SK-N-SH (cell line): ENCODE measurements at regions not wholly inside any gene's neighbourhood (a gene's known extent, or its start where the extent isn't known, plus 50 kb on each side); places are given as distances from the start of the nearest gene placed in this dataset.

Experiments used
- CTCF ChIA-PET: fragments of 300-600, 350-600 bp; formaldehyde crosslinking; extraction: SDS; loops from one replicate; lab custom pipeline; 2021; lab: Yijun Ruan, JAX
- POLR2A ChIA-PET: fragments of 350-600 bp; sonication (Branson Sonifier 250); formaldehyde crosslinking; extraction: SDS; loops from one replicate; lab custom pipeline; 2020; ENCODE audit warnings: antibody characterized with exemption, inconsistent platforms; lab: Yijun Ruan, JAX
- DNase-seq: peaks from one replicate; pipeline ENCODE4 v3.0.0; 2012
- H2AFZ ChIP-seq: fragments of 200-600 bp; sonication (generic); 2 replicates; pipeline ENCODE4 v1.8.1; 2016; ENCODE audit warnings: antibody characterized with exemption, mild to moderate bottlenecking, low read depth
- H3F3A ChIP-seq: fragments of 200-600 bp; sonication (generic); replicated peaks from 2 replicates; pipeline ENCODE3; 2016; ENCODE audit warnings: antibody characterized with exemption, mild to moderate bottlenecking; ENCODE audit not compliant: insufficient read depth
- H3K27ac ChIP-seq, 2 experiments: fragments of 200-500 bp in 1 of 2; fragments of 200-600 bp in 1 of 2; sonication (Bioruptor generic) in 1 of 2; sonication (generic), shearing (Covaris generic) in 1 of 2; 2 replicates each; pipeline versions ENCODE4 v1.5.1 to v1.6.1; 2014 to 2016; ENCODE audit warnings: low read depth in 2 of 2, inconsistent platforms in 1 of 2, low read length in 1 of 2, mild to moderate bottlenecking in 1 of 2, mixed read lengths in 1 of 2
- H3K27me3 ChIP-seq: fragments of 200-600 bp; sonication (generic), shearing (Covaris generic); 2 replicates; pipeline ENCODE4 v1.6.1; 2016; ENCODE audit warnings: mixed run types; ENCODE audit not compliant: insufficient read depth
- H3K36me3 ChIP-seq, 2 experiments: fragments of 200-500 bp in 1 of 2; fragments of 200-600 bp in 1 of 2; sonication (Bioruptor generic) in 1 of 2; sonication (generic) in 1 of 2; replicated peaks in 1 of 2; 2 replicates each; pipeline versions ENCODE3 to v1.5.1; 2014 to 2016; ENCODE audit warnings: low read length in 1 of 2, mild to moderate bottlenecking in 1 of 2; ENCODE audit not compliant: insufficient read depth in 2 of 2, control insufficient read depth in 1 of 2
- H3K4me1 ChIP-seq, 2 experiments: fragments of 200-500 bp in 1 of 2; fragments of 200-600 bp in 1 of 2; sonication (Bioruptor generic) in 1 of 2; sonication (generic), shearing (Covaris generic) in 1 of 2; 2 replicates each; pipeline versions ENCODE4 v1.5.1 to v1.6.1; 2014 to 2016; ENCODE audit warnings: low read depth in 1 of 2, low read length in 1 of 2, mixed run types in 1 of 2; ENCODE audit not compliant: insufficient read depth in 2 of 2, control insufficient read depth in 1 of 2
- H3K4me2 ChIP-seq: fragments of 200-600 bp; sonication (generic), shearing (Covaris generic); 2 replicates; pipeline ENCODE4 v1.6.1; 2017; ENCODE audit warnings: mixed run types
- H3K4me3 ChIP-seq, 2 experiments: fragments of 200-500 bp in 1 of 2; fragments of 200-600 bp in 1 of 2; sonication (Bioruptor generic) in 1 of 2; sonication (generic), shearing (Covaris generic) in 1 of 2; 2 replicates each; pipeline versions ENCODE4 v1.5.1 to v1.8.1; 2014 to 2016; ENCODE audit warnings: low read depth in 2 of 2, inconsistent platforms in 1 of 2, low read length in 1 of 2, mild to moderate bottlenecking in 1 of 2, mixed read lengths in 1 of 2, moderate library complexity in 1 of 2
- H3K79me2 ChIP-seq: fragments of 200-600 bp; sonication (generic); 2 replicates; pipeline ENCODE4 v1.8.1; 2017; ENCODE audit warnings: mild to moderate bottlenecking; ENCODE audit not compliant: insufficient read depth
- H3K9ac ChIP-seq: fragments of 200-600 bp; sonication (generic); 2 replicates; pipeline ENCODE4 v1.6.1; 2017; ENCODE audit warnings: mixed run types
- H3K9me2 ChIP-seq: fragments of 200-600 bp; sonication (generic); 2 replicates; pipeline ENCODE4 v1.6.1; 2017; ENCODE audit warnings: mixed run types
- H3K9me3 ChIP-seq: fragments of 200-600 bp; sonication (generic); 2 replicates; pipeline ENCODE4 v1.6.1; 2017; ENCODE audit warnings: mixed run types, mild to moderate bottlenecking, moderate library complexity
- H4K20me1 ChIP-seq: fragments of 200-600 bp; sonication (generic); 2 replicates; pipeline ENCODE4 v1.6.1; 2017; ENCODE audit warnings: mild to moderate bottlenecking, mixed run types; ENCODE audit not compliant: insufficient read depth
- CTCF ChIP-seq: fragments of 200-600 bp; sonication (generic); IDR thresholded peaks from 2 replicates; pipeline ENCODE4 v1.6.1; 2017; ENCODE audit warnings: antibody characterized with exemption, mild to moderate bottlenecking, moderate library complexity
- ELF1 ChIP-seq: IDR thresholded peaks from 2 replicates; pipeline ENCODE4 v1.4.0; 2012
- EP300 ChIP-seq, 2 experiments: IDR thresholded peaks; 2 replicates each; pipeline versions ENCODE4 v1.4.0 to v1.6.1; 2012; ENCODE audit warnings: borderline replicate concordance in 1 of 2, low read depth in 1 of 2, low read length in 1 of 2
- FOSL2 ChIP-seq: IDR thresholded peaks from 2 replicates; pipeline ENCODE4 v1.4.0; 2012; ENCODE audit warnings: low read depth, mild to moderate bottlenecking, moderate library complexity, borderline replicate concordance
- FOXJ3 ChIP-seq: sonication (generic); formaldehyde crosslinking; IDR thresholded peaks from 2 replicates; pipeline ENCODE4 v1.5.1; 2020; ENCODE audit warnings: mild to moderate bottlenecking, missing genetic modification reagents
- FOXM1 ChIP-seq: IDR thresholded peaks from 2 replicates; pipeline ENCODE4 v1.4.0; 2012; ENCODE audit warnings: low read depth, mild to moderate bottlenecking
- GATA2 ChIP-seq: sonication (generic); formaldehyde crosslinking; IDR thresholded peaks from 2 replicates; pipeline ENCODE4 v1.5.0; 2020; ENCODE audit warnings: mild to moderate bottlenecking, missing genetic modification reagents
- IRF3 ChIP-seq: fragments of 150-350 bp; IDR thresholded peaks from 2 replicates; pipeline ENCODE4 v1.6.1; 2016; ENCODE audit warnings: mild to moderate bottlenecking, low read depth, low read length
- MEF2A ChIP-seq: IDR thresholded peaks from 2 replicates; pipeline ENCODE4 v1.4.0; 2012; ENCODE audit warnings: low read depth, borderline replicate concordance
- MXI1 ChIP-seq: IDR thresholded peaks from 2 replicates; pipeline ENCODE4 v1.6.1; 2012; ENCODE audit warnings: mild to moderate bottlenecking, low read depth, low read length, improper control_type of control experiment
- NRF1 ChIP-seq: IDR thresholded peaks from 2 replicates; pipeline ENCODE4 v1.6.1; 2012; ENCODE audit warnings: low read depth, mild to moderate bottlenecking, low read length
- POLR2AphosphoS5 ChIP-seq: IDR thresholded peaks from 2 replicates; pipeline ENCODE4 v1.6.1; 2012; ENCODE audit warnings: low read depth, low read length
- RAD21 ChIP-seq: IDR thresholded peaks from 2 replicates; pipeline ENCODE4 v1.6.1; 2012; ENCODE audit warnings: mild to moderate bottlenecking, low read length
- RXRA ChIP-seq: IDR thresholded peaks from 2 replicates; pipeline ENCODE4 v1.4.0; 2012; ENCODE audit warnings: low read depth, mild to moderate bottlenecking, borderline replicate concordance
- SMC3 ChIP-seq: IDR thresholded peaks from 2 replicates; pipeline ENCODE4 v1.6.1; 2012; ENCODE audit warnings: low read depth, low read length, improper control_type of control experiment
- TAF1 ChIP-seq: IDR thresholded peaks from 2 replicates; pipeline ENCODE4 v1.6.1; 2012; ENCODE audit warnings: low read depth, mild to moderate bottlenecking, low read length, moderate library complexity, borderline replicate concordance
- TEAD4 ChIP-seq: IDR thresholded peaks from 2 replicates; pipeline ENCODE4 v1.4.0; 2012; ENCODE audit warnings: mild to moderate bottlenecking, borderline replicate concordance; ENCODE audit not compliant: insufficient read depth
- YY1 ChIP-seq: IDR thresholded peaks from 2 replicates; pipeline ENCODE4 v1.4.0; 2012; ENCODE audit warnings: low read depth, mild to moderate bottlenecking
- WGBS: methylation state at CpG from one replicate; pipeline ENCODE4 v1.1.6; 2017; ENCODE audit warnings: low lambda C conversion rate; 5-methylcytosine and 5-hydroxymethylcytosine counted together
- TF ChIP-seq, protein P1 (sequence below): IDR thresholded peaks from 2 replicates; pipeline ENCODE4 v1.4.0; 2012; ENCODE audit warnings: low read depth, borderline replicate concordance

- H3K4me2 ChIP-seq = no peak overlapping the region
- CTCF ChIA-PET = no interaction called here
- H3K9ac ChIP-seq = no peak overlapping the region
- H3F3A ChIP-seq = no peaks in the 10 kb centered on the region
- WGBS = 54% methylated on average over 2 of the region's 2 CpGs
- POLR2A ChIA-PET = no interaction called here
- DNase-seq = no peak
- no peaks in the 10 kb centered on the region for H3K9me2 ChIP-seq
- no peaks in the 10 kb centered on the region for H4K20me1 ChIP-seq
- no peaks in the 10 kb centered on the region for H3K9me3 ChIP-seq
- no peak overlapping the region for H2AFZ ChIP-seq
- H3K36me3 ChIP-seq = no peaks in the 10 kb centered on the region
- H3K27ac ChIP-seq = no peak overlapping the region
- peaks cover 0 to 12% of the 10 kb centered on the region in 2 experiments; a peak in 2 of 4 replicates for H3K4me1 ChIP-seq
- H3K79me2 ChIP-seq = no peaks in the 10 kb centered on the region
- TF ChIP-seq TAF1 (no peak), MXI1 (no peak), FOSL2 (no peak), POLR2AphosphoS5 (no peak), ELF1 (no peak), RXRA (no peak), CTCF (no peak), FOXJ3 (no peak), EP300 (IDR thresholded peaks at IDR 0.05; ENCODE audit: borderline replicate concordance in 1 of 2, low read depth in 1 of 2, low read length in 1 of 2) (no peak), RAD21 (no peak), NRF1 (no peak), TEAD4 (no peak), MEF2A (no peak), FOXM1 (no peak), IRF3 (no peak), YY1 (no peak)
- no peaks in the 10 kb centered on the region for H3K27me3 ChIP-seq
- H3K4me3 ChIP-seq = no peak overlapping the region
Measured at GRCh38 chr1:82593561-82593960, 792.8 kb downstream of the ADGRL2 start.

GRCh38 chr1:82589588-82589987 is 788.9 kb downstream of the ADGRL2 start:
- no peak overlapping the region for H2AFZ ChIP-seq
- WGBS = 81% methylated on average over 5 of the region's 5 CpGs
- no peaks in the 10 kb centered on the region for H3K9me3 ChIP-seq
- no peaks in the 10 kb centered on the region for H3K36me3 ChIP-seq
- H3K4me3 ChIP-seq = no peak overlapping the region
- no peak overlapping the region for H3K9ac ChIP-seq
- H3K79me2 ChIP-seq = no peaks in the 10 kb centered on the region
- no peaks in the 10 kb centered on the region for H3F3A ChIP-seq
- no peak for DNase-seq
- CTCF ChIA-PET = no interaction called here
- H3K4me1 ChIP-seq = no peaks in the 10 kb centered on the region; a peak in 1 of 4 replicates
- no peaks in the 10 kb centered on the region for H4K20me1 ChIP-seq
- H3K4me2 ChIP-seq = no peak overlapping the region
- no peaks in the 10 kb centered on the region for H3K9me2 ChIP-seq
- no peak overlapping the region for H3K27ac ChIP-seq
- TF ChIP-seq, protein P1, sequence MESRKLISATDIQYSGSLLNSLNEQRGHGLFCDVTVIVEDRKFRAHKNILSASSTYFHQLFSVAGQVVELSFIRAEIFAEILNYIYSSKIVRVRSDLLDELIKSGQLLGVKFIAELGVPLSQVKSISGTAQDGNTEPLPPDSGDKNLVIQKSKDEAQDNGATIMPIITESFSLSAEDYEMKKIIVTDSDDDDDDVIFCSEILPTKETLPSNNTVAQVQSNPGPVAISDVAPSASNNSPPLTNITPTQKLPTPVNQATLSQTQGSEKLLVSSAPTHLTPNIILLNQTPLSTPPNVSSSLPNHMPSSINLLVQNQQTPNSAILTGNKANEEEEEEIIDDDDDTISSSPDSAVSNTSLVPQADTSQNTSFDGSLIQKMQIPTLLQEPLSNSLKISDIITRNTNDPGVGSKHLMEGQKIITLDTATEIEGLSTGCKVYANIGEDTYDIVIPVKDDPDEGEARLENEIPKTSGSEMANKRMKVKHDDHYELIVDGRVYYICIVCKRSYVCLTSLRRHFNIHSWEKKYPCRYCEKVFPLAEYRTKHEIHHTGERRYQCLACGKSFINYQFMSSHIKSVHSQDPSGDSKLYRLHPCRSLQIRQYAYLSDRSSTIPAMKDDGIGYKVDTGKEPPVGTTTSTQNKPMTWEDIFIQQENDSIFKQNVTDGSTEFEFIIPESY = no peak
- TF ChIP-seq SMC3 (no peak), RXRA (no peak), GATA2 (no peak), TAF1 (no peak), FOXM1 (no peak)
- H3K27me3 ChIP-seq = no peaks in the 10 kb centered on the region
- POLR2A ChIA-PET = no interaction called here
